GM18873 (cell line): ENCODE measurements at regions not wholly inside any gene's neighbourhood (a gene's known extent, or its start where the extent isn't known, plus 50 kb on each side); places are given as distances from the start of the nearest gene placed in this dataset.

Experiments
- ATAC-seq: cut with Tn5 transposase; IDR thresholded peaks from one replicate; pipeline ENCODE4 v1.9.1; 2021; ENCODE audit warnings: mild to moderate bottlenecking, moderate library complexity, moderate number of reproducible peaks; ENCODE audit not compliant: unreplicated experiment, low FRiP score

DNA sequence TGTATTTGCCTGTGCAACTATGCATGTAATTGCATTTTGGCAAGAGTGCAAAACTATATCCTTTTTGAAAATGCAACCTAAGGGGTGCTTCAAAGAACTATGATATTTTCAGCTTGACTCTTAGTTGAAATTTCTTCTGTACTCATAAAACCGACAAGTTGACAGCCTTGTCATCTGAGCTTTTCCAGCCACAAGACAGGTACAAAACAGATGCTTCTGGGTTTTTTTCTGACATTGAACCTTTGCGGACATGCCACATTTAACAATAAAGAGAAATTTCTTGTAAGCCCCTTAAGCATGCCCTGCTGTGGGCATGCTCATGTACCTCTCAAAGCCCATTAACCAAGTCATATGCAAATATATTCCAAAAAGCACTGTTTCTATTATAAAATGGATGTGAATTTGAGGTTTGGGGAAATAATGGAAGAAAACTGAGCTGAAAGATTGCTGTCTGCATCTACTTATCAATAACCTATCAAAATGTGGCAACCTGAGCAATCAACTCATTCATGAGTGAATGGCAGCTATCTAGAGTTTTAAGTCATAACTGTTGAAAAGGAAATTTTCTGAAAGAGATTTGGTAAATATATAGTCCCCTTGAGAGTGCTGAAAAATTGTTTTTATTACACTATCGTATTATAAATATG is 1117.0 kb upstream of the LRRTM3 start:
- no peak for ATAC-seq

DNA sequence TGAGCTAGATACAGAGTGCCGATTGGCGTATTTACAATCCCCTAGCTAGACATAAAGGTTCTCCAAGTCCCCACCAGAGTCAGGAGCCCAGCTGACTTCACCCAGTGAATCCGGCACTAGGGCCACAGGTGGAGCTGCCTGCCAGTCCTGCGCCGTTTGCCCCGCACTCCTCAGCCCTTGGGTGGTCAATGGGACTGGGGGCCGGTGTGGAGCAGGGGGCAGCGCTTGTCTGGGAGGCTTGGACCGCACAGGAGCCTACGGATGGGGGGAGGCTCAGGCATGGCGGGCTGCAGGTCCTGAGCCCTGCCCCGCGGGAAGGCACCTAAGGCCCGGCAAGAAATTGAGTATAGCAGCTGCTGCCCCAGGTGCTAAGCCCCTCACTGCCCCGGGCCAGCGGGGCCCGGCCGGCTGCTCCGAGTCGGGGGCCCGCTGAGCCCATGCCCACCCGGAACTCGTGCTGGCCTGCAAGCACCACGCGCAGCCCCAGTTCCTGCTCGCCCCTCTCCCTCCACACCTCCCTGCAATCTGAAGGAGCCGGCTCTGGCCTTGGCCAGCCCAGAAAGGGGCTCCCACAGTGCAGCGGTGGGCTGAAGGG is 1113.8 kb upstream of the LRRTM3 start:
- no peak for ATAC-seq

DNA sequence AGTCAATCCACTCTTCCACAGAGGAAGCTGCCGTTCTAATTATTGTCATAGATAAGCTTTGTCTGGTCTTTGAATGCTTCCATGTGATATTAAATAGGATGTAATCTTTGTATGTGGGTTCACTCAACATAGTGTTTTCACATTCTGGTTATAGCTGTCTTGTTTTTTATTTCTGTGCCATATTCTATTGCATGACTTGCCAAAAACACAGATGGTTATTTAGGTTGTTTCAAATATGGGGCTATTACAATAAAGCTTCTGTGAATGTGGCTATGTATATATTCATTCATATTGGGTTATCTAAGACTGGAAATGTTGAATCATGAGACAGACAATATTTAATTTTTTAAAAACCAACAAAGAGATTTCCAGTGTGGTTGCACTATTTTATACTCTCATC is 1109.3 kb upstream of the LRRTM3 start:
- no peak for ATAC-seq

DNA sequence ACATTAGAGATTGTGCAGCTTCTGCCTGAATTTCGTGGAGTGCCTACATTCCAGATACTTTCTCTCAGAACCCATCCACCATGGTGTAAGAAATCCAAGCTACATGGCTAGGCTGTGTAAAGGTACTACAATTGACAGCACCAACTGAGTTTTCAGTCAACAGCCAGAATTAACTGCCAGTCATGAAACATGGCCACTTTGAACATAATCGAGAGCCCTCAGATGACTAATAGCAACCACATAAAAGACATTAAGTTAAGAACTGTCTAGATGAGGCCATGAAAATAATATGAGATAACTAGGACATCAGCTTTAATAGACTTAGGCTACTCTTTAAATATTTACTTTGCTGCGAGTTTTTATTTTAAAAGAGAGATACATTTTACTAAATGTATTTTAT is 1106.8 kb upstream of the LRRTM3 start:
- no peak for ATAC-seq

DNA sequence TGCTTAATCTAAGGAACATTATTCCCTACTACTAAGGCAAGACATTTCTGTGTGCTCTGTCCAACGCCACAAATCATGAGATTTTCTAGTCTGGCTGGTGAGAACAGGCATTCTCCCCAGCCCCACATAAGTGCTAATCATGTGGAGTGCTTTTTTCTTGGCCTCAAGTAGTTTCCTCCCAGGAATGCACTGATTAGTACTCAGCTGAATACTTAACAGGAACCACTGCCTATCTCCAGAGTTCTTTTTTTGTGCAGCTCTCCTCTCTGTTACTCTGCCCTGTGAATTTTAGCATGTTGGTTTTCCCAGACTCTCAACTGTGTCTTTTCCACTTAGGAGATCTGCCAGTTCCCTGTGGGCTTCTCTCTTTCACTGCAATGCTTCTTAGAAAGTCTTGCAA is 1098.5 kb upstream of the LRRTM3 start:
- ATAC-seq, result no peak

DNA sequence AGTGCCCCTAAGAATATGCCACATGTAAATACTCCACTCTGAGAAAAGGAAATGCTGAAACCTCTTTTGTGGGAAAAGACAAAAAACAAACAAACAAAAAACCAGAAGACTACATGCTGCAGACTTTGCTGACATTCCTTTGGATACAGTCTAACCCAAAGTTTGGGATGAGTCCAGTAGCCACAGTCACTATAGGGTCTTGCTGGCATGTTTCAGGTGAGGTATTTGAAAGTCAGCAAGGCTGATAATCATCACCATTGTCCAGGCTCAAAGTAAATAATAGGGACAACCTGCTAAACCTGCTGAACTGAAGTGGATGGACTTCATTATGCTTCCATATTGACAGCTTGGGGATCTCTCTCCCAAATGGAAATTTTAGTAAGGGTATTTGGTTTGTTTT is 1087.0 kb upstream of the LRRTM3 start:
- no peak for ATAC-seq

DNA sequence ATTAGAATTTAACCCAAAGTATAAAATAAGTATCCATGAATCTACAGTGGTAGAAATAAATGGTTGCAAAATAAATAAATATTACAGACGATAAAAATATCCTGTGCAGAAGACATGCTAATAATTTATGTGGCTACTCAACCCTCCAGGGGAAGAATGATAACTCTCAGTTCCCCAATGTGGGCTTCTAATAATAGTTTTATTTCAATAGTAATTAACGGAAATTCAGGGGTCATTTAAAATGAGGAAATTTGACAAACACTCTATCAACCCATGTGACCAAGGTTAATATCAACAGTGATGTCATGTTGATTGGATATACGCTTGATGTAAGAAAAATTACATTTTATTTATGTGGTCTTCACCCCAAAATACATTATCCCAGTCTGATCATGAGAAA is 1082.6 kb upstream of the LRRTM3 start:
- ATAC-seq, result no peak

DNA sequence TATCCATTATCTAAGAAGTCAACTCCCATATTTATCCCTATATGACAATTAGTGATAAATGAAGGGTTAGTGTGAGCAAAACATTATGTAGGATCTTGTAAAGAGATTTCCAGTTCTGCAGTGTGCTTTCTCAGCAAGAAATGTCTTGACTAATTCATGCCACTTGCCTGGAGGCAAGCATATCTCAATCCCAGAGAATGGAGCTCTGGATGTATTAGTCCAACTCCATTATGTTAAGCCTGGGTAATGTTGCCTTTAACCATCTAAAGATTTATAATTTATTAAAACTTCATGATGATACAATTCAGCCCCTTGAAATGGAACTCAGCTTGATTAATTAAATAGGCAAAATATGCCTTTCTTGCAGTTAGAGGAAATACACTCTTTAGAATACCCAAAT is 1079.9 kb upstream of the LRRTM3 start:
- no peak for ATAC-seq

DNA sequence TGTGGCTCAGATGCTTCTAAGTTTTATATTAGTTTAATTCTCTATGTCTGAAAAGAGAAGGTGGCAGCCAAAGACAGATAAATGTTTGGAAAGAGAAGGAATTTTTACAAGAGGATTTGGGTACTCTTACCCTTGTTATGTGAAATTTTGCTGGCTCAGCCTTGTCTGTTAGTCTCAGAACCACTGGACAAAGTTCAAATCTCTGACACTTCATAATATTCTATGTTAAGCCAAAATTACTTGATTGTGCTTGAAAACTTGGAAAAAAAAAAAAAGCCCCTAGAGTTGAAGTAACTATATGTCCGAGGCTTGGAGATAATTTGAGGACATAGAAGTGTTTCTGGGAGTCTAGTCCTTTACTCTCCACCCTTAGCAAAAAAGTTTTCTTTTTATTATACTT is 1079.3 kb upstream of the LRRTM3 start:
- ATAC-seq, result no peak

DNA sequence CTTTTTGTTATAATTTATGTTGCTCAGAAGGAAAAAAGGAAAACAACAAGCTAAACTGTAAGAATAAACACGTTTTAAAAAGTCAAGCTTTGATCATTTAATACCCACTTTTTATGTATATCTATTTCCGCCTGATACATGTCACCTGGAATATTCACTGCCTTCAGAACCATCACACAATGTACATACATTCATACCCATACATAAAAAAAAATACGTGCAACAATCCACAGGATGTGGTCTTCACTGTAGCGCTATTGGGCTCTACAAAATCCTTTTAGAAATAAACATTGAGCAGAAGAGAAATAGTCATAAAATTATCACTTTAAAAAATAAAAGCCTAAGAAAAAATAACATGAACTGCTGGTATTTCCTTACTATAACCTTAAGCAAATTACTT is 1078.9 kb upstream of the LRRTM3 start:
- ATAC-seq, result no peak

DNA sequence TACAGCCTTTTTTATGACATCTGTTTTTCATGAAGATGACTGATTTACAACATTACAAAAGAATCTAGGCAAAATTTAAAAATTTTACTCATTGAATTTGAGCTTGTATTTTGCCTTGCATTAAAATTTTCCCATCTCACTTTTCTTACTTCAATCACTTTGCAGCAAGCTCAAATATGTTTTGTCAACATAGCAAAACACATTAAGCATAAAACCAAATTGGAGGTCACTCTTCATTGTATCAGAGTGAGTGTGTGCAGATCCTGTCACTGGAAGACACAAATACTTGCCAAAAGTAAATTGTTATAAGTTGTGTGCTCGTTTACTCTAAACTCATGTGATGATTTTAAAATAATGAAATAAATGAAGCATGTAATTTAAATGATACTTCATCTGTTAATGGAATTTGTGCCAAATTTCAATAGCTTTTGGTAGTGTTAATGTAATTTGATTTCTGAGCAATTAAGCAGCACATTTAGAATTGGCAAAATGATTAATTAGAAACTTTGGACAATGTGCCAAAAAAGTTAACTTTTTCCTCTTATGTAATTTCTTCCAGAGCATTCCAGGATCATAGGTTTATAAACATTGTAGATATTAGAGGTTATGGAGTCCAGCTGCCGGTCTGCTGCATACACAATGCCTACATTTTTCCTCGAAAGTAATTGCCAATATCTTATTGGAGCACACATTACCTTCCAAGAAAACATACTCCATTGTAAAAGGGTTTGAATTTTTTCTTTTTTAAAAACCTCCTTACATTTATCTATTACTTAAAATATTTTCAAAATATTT is 1078.2 kb upstream of the LRRTM3 start:
- no peak for ATAC-seq

DNA sequence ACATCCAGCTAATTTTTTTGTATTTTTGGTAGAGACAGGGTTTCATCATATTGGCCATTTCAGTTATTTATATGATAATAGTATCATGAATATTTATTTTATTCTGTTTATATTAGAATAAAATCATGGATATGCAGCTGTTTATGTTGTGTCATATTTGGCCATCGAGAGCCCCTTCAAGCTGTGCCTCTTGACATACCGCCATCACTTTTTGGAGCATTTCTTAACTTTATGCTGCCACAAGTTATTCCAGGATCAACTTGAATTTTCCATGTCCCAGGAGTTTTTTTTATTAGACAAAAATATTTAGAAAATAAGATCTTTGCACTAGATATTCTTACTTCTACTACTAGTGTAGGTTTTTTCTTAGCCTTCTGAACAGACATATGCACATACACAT is 1067.0 kb upstream of the LRRTM3 start:
- no peak for ATAC-seq

DNA sequence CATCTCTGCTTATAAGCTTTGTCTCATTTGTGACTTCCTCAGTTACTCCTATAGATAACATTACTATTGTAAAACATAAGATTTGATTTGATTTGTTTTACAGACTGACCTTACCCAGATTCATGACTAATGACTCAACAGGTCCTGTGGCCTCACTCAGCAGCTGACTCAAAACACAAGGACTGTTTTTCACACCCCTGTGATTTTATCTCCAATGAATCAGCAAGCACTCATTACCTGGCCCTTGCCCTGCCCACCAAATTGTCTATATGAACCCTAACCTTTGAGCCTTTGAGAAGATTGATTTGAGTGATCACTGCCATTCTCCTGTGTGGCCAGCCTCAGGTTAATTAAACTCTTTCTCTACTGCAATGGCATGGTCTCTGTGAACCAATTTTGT is 1064.6 kb upstream of the LRRTM3 start:
- ATAC-seq, result no peak
